ENCODE measurements at regions not wholly inside any gene's neighbourhood (a gene's known extent, or its start where the extent isn't known, plus 50 kb on each side); places are given as distances from the start of the nearest gene placed in this dataset.
"Not testable (repeated sequence)": the region's sequence is repeated elsewhere in the genome, so short reads cannot be mapped to it uniquely, and the experiment has no call there.

DNA sequence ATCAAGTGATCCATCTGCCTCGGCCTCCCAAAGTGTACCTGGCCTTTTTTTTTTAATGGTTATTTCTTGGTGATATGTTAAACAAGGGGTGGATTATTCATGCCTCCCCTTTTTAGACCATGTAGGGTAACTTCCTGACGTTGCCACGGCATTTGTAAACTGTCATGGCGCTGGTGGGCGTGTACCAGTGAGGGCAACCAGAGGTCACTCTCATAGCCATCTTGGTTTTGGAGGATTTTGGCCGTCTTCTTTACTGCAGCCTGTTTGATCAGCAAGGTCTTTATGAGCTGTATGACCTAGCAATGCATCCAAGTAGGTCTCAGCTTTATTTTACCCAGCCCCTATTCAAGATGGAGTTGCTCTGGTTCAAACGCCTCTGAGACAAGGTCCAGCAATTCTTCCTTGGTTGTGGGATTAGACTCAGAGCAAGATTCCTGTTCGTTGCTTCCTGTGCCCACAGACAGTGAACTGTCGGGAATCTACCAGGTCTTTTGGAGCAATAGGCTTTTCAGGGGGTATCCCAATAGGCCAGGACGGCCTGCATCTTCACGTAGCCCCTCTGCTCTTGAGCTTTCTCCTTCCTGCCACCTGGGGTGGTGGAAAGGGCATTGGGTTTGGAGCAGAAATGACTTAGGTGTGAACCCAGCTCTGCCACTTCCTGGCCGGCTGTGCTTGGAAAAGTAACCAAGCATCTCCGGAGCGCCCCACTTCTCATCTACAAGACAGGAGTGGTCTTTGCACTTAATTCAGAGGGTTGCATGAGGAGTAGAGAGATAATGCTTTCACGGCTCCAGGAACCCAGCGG lies 52.9 kb upstream of the SEC14L1 start:
- Mint-ChIP-seq H3K27me3 (no peaks in the 10 kb centered on the region), H3K4me3 (peak overlapping the region; percentile 96), H3K36me3 (peaks cover 10% of the 10 kb centered on the region), H3K27ac (peak overlapping the region; percentile 89), H3K4me1 (ENCODE audit: unreplicated experiment) (peaks cover 28% of the 10 kb centered on the region), H3K9me3 (no peaks in the 10 kb centered on the region)
- DNase-seq (ENCODE audit: extremely low spot score, unreplicated experiment): no peak
- TF ChIP-seq, protein P1, sequence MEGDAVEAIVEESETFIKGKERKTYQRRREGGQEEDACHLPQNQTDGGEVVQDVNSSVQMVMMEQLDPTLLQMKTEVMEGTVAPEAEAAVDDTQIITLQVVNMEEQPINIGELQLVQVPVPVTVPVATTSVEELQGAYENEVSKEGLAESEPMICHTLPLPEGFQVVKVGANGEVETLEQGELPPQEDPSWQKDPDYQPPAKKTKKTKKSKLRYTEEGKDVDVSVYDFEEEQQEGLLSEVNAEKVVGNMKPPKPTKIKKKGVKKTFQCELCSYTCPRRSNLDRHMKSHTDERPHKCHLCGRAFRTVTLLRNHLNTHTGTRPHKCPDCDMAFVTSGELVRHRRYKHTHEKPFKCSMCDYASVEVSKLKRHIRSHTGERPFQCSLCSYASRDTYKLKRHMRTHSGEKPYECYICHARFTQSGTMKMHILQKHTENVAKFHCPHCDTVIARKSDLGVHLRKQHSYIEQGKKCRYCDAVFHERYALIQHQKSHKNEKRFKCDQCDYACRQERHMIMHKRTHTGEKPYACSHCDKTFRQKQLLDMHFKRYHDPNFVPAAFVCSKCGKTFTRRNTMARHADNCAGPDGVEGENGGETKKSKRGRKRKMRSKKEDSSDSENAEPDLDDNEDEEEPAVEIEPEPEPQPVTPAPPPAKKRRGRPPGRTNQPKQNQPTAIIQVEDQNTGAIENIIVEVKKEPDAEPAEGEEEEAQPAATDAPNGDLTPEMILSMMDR (conservative IDR thresholded peaks at IDR 0.05): no peak

DNA sequence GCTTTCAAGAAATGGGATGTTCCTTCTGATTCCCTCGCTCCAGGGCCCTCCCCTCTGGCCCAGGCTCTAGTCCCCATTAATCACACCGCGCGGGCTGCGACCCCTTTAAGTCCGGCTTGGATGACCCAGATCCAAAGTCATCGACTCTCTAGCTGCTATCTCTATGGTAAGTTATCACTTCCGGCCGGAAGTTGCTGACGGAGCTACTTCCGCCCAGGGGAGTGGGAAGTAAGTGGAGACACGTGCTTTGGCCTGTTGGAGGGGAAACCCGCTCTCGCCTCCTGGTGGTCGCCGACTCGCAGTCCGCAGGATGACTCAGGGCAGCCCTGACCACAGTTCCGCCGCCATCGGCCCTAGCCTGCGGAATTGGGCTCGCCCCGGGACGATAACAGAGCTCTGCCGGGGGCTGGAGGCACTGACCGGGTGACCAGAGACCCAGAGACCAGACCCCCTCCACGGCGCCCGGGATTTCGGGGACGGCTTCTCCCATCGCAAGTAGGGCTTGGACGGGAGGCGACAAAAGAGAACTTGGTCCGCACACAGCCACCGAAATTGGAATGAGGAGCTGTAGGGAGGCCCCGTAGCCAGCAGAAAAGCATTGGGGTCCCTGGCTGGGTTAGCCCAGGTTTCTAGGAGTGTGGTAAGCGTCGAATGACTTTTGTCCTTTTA lies 52.2 kb upstream of the SEC14L1 start:
- Mint-ChIP-seq H3K4me3 (peak overlapping the region; percentile 96), H3K27ac (peak overlapping the region; percentile 89), H3K9me3 (no peaks in the 10 kb centered on the region), H3K36me3 (peaks cover 14% of the 10 kb centered on the region), H3K4me1 (ENCODE audit: unreplicated experiment) (peaks cover 28% of the 10 kb centered on the region), H3K27me3 (no peaks in the 10 kb centered on the region)
- TF ChIP-seq, protein P1 (conservative IDR thresholded peaks at IDR 0.05): peak; percentile 91
- DNase-seq (ENCODE audit: extremely low spot score, unreplicated experiment): peak; percentile 94

DNA sequence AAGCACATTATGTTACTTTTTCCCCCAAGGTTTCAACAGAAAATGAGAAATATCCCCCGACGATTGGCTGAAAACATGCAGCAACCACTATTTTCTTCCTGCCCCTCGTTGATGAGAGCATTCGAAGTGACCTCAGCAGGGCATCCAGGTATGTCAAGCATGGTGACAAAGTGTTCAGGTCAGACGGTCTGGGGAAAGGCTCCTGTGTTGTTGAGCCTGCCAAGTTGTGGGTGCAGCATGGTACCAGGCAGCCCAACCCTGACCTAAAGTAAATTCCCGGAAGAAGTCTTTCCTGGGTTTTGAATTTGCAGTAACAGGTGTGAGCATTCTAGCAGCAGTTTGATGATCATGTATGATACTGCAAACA lies 51.7 kb upstream of the SEC14L1 start:
- Mint-ChIP-seq H3K9me3 (no peaks in the 10 kb centered on the region), H3K27me3 (no peaks in the 10 kb centered on the region), H3K4me3 (peak overlapping the region; percentile 96), H3K36me3 (peaks cover 14% of the 10 kb centered on the region), H3K4me1 (ENCODE audit: unreplicated experiment) (peaks cover 28% of the 10 kb centered on the region), H3K27ac (peak overlapping the region; percentile 89)
- DNase-seq (ENCODE audit: extremely low spot score, unreplicated experiment): no peak
- TF ChIP-seq, protein P1 (conservative IDR thresholded peaks at IDR 0.05): no peak

DNA sequence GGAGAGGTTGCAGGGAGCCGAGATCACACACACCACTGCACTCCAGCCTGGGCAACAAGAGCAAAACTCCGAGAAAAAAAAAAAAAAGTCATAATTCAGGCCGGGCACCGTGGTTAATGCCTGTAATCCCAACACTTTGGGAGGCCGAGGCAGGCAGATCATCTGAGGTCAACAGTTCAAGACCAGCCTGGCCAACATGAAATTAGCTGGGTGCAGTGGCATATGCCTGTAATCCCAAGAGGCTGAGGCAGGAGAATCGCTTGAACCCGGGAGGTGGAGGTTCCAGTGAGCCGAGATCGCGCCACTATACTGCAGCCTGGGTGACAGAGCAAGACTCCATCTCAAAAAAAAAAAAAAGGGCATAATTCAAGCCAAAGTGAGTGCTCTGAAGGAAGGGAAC lies 50.8 kb upstream of the SEC14L1 start:
- Mint-ChIP-seq H3K36me3 (peaks cover 16% of the 10 kb centered on the region), H3K27ac (peak overlapping the region; percentile 89), H3K4me3 (peak overlapping the region; percentile 52), H3K4me1 (ENCODE audit: unreplicated experiment) (peaks cover 28% of the 10 kb centered on the region)
- H3K9me3 Mint-ChIP-seq; DNase-seq (ENCODE audit: extremely low spot score, unreplicated experiment); H3K27me3 Mint-ChIP-seq: not testable (repeated sequence)

DNA sequence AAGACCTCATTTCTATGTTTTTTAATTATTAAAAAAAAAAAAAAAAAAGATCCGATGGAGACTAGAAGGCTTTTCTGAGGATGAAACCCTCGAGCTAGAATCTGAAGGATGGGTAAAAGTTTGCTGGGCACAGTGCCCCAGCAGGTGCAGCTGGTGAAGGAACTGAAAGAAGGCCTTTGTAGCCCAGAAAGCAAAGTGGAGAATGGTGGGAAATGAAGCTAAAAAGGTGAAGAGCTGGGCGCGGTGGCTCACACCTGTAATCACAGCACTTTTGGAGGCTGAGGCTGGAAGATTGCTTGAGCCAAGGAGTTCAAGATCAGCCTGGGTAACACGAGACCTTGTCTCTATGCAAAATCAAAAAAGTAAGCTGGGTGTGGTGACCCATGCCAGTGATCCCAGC lies 50.3 kb upstream of the SEC14L1 start:
- Mint-ChIP-seq H3K4me1 (ENCODE audit: unreplicated experiment) (peaks cover 28% of the 10 kb centered on the region), H3K36me3 (peaks cover 20% of the 10 kb centered on the region), H3K4me3 (peak overlapping the region; percentile 59), H3K27ac (no peak overlapping the region), H3K27me3 (no peaks in the 10 kb centered on the region), H3K9me3 (no peaks in the 10 kb centered on the region)
- no peak for DNase-seq (ENCODE audit: extremely low spot score, unreplicated experiment)
- TF ChIP-seq, protein P1 (conservative IDR thresholded peaks at IDR 0.05): no peak

Small RNAs in the stretch of these regions (microRNA-seq; reads per million reads assigned to microRNA genes)
- gene MIR6516: 12.7 reads per million, percentile 36 among the genes with 10 or more reads in this experiment

Measured in type B pancreatic cell (in vitro differentiated cells).